H9 (cell line): ENCODE measurements at regions not wholly inside any gene's neighbourhood (a gene's known extent, or its start where the extent isn't known, plus 50 kb on each side); places are given as distances from the start of the nearest gene placed in this dataset.

ENCODE experiments used
- DNase-seq: peaks from one replicate; pipeline ENCODE4 v3.0.0-alpha.2; 2017
- H2AFZ ChIP-seq: one replicate; pipeline ENCODE4 v1.6.1; 2013; ENCODE audit warnings: mild to moderate bottlenecking, low read length, control low read depth, moderate library complexity
- H2AK5ac ChIP-seq: 2 replicates; pipeline ENCODE4 v1.6.1; 2013; ENCODE audit warnings: low read length, control low read depth, mixed read lengths; ENCODE audit not compliant: insufficient read length
- H2BK120ac ChIP-seq: one replicate; pipeline ENCODE4 v1.6.1; 2013; ENCODE audit warnings: low read depth, mild to moderate bottlenecking, low read length, control low read depth, inconsistent platforms; ENCODE audit not compliant: poor library complexity, severe bottlenecking
- H2BK12ac ChIP-seq: 2 replicates; pipeline ENCODE4 v1.6.1; 2013; ENCODE audit warnings: low read length, control low read depth, mixed read lengths, low read depth; ENCODE audit not compliant: insufficient read length
- H2BK15ac ChIP-seq: 2 replicates; pipeline ENCODE4 v1.6.1; 2013; ENCODE audit warnings: low read depth, low read length, control low read depth
- H2BK20ac ChIP-seq: one replicate; pipeline ENCODE4 v1.6.1; 2013; ENCODE audit warnings: low read depth, mild to moderate bottlenecking, low read length, control low read depth, inconsistent platforms; ENCODE audit not compliant: poor library complexity, severe bottlenecking
- H2BK5ac ChIP-seq: 2 replicates; pipeline ENCODE4 v1.6.1; 2013; ENCODE audit warnings: low read length, control low read depth, mixed read lengths; ENCODE audit not compliant: insufficient read length
- H3K14ac ChIP-seq: 2 replicates; pipeline ENCODE4 v1.6.1; 2013; ENCODE audit warnings: low read length, control low read depth; ENCODE audit not compliant: insufficient read depth
- H3K18ac ChIP-seq: 2 replicates; pipeline ENCODE4 v1.6.1; 2013; ENCODE audit warnings: low read depth, mild to moderate bottlenecking, mixed read lengths, low read length, control low read depth; ENCODE audit not compliant: insufficient read length
- H3K23ac ChIP-seq: 2 replicates; pipeline ENCODE4 v1.6.1; 2013; ENCODE audit warnings: low read length, control low read depth, mixed read lengths, low read depth; ENCODE audit not compliant: insufficient read length
- H3K23me2 ChIP-seq: 2 replicates; pipeline ENCODE4 v1.6.1; 2013; ENCODE audit warnings: low read depth, mild to moderate bottlenecking, mixed read lengths, low read length, control low read depth; ENCODE audit not compliant: insufficient read length, poor library complexity, severe bottlenecking
- H3K27ac ChIP-seq: 2 replicates; pipeline ENCODE4 v1.5.1; 2013; ENCODE audit warnings: low read length, control low read depth, mixed read lengths, low read depth; ENCODE audit not compliant: insufficient read length
- H3K27me3 ChIP-seq: 2 replicates; pipeline ENCODE4 v1.6.1; 2013; ENCODE audit warnings: low read length, control low read depth, inconsistent platforms; ENCODE audit not compliant: insufficient read depth
- H3K4ac ChIP-seq: 2 replicates; pipeline ENCODE4 v1.6.1; 2013; ENCODE audit warnings: low read depth, mild to moderate bottlenecking, control low read depth, inconsistent platforms, low read length, moderate library complexity
- H3K4me1 ChIP-seq: 2 replicates; pipeline ENCODE4 v1.6.1; 2013; ENCODE audit warnings: low read length, control low read depth, inconsistent platforms; ENCODE audit not compliant: insufficient read depth
- H3K4me2 ChIP-seq: 2 replicates; pipeline ENCODE4 v1.6.1; 2013; ENCODE audit warnings: low read length, control low read depth, mixed read lengths; ENCODE audit not compliant: insufficient read length, insufficient read depth
- H3K56ac ChIP-seq: 2 replicates; pipeline ENCODE4 v1.6.1; 2013; ENCODE audit warnings: low read depth, mild to moderate bottlenecking, mixed read lengths, low read length, control low read depth; ENCODE audit not compliant: insufficient read length
- H3K79me1 ChIP-seq: 2 replicates; pipeline ENCODE4 v1.6.1; 2013; ENCODE audit warnings: low read depth, mild to moderate bottlenecking, moderate library complexity, low read length, control low read depth, inconsistent platforms; ENCODE audit not compliant: insufficient read depth, poor library complexity, severe bottlenecking
- H3K79me2 ChIP-seq: 2 replicates; pipeline ENCODE4 v1.6.1; 2013; ENCODE audit warnings: low read length, control low read depth, inconsistent platforms; ENCODE audit not compliant: insufficient read depth
- H3K9ac ChIP-seq: 2 replicates; pipeline ENCODE4 v1.6.1; 2013; ENCODE audit warnings: low read length, control low read depth, mixed read lengths; ENCODE audit not compliant: insufficient read length; ENCODE audit errors: extremely low read depth
- H3K9me3 ChIP-seq: one replicate; pipeline ENCODE4 v1.6.1; 2013; ENCODE audit warnings: low read depth, low read length, inconsistent platforms; ENCODE audit not compliant: control insufficient read depth
- H3T11ph ChIP-seq: one replicate; pipeline ENCODE4 v1.6.1; 2013; ENCODE audit warnings: mild to moderate bottlenecking, low read length, control low read depth, inconsistent platforms
- H4K20me1 ChIP-seq: one replicate; pipeline ENCODE4 v1.6.1; 2013; ENCODE audit not compliant: control insufficient read depth, insufficient read length, insufficient read depth
- H4K5ac ChIP-seq: 2 replicates; pipeline ENCODE4 v1.6.1; 2013; ENCODE audit warnings: low read depth, mild to moderate bottlenecking, mixed read lengths, low read length, control low read depth; ENCODE audit not compliant: insufficient read length
- H4K8ac ChIP-seq: replicated peaks from 2 replicates; pipeline ENCODE4 v1.6.1; 2013; ENCODE audit warnings: low read length, control low read depth, mixed read lengths, low read depth; ENCODE audit not compliant: insufficient read length
- H4K91ac ChIP-seq: 2 replicates; pipeline ENCODE4 v1.6.1; 2013; ENCODE audit warnings: low read depth, mild to moderate bottlenecking, moderate library complexity, mixed read lengths, low read length, control low read depth; ENCODE audit not compliant: insufficient read length
- H3K27ac Mint-ChIP-seq, 3 experiments: 2 replicates in 2 of 3; 3 replicates in 1 of 3; pipeline ENCODE4 v1.8.0; 2020 to 2021; ENCODE audit warnings: mixed read lengths in 3 of 3, mild to moderate bottlenecking in 1 of 3, moderate library complexity in 1 of 3
- H3K27me3 Mint-ChIP-seq: 2 replicates; pipeline ENCODE4 v1.8.0; 2021; ENCODE audit warnings: low read depth, mild to moderate bottlenecking, moderate library complexity, mixed read lengths
- H3K36me3 Mint-ChIP-seq, 3 experiments: 2 replicates in 2 of 3; 3 replicates in 1 of 3; pipeline ENCODE4 v1.8.0; 2020 to 2021; ENCODE audit warnings: low read depth in 3 of 3, mixed read lengths in 3 of 3; ENCODE audit not compliant: insufficient read depth in 1 of 3
- H3K4me1 Mint-ChIP-seq, 2 experiments: 2 replicates each; pipeline ENCODE4 v1.8.0; 2020; ENCODE audit warnings: mixed read lengths in 2 of 2
- H3K4me3 Mint-ChIP-seq, 2 experiments: 2 replicates in 1 of 2; 3 replicates in 1 of 2; pipeline ENCODE4 v1.8.0; 2020 to 2021; ENCODE audit warnings: mild to moderate bottlenecking in 2 of 2, mixed read lengths in 2 of 2, moderate library complexity in 1 of 2
- H3K9me3 Mint-ChIP-seq, 2 experiments: 2 replicates in 1 of 2; 3 replicates in 1 of 2; pipeline ENCODE4 v1.8.0; 2020; ENCODE audit warnings: mild to moderate bottlenecking in 2 of 2, mixed read lengths in 2 of 2, moderate library complexity in 1 of 2
- WGBS: extraction: QIAGEN DNeasy Blood & Tissue Kit; methylation state at CpG from one replicate; pipeline ENCODE4 v1.1.7; 2013; ENCODE audit warnings: missing lambda C conversion rate, low lambda C conversion rate, mixed read lengths; ENCODE audit not compliant: insufficient read length; ENCODE audit errors: extremely low coverage; 5-methylcytosine and 5-hydroxymethylcytosine counted together
- TF ChIP-seq, protein P1 (sequence below): fragments of 200-600 bp; sonication (generic); conservative IDR thresholded peaks from 3 replicates; pipeline ENCODE4 v1.8.0; 2021; ENCODE audit warnings: antibody characterized with exemption, mild to moderate bottlenecking

DNA sequence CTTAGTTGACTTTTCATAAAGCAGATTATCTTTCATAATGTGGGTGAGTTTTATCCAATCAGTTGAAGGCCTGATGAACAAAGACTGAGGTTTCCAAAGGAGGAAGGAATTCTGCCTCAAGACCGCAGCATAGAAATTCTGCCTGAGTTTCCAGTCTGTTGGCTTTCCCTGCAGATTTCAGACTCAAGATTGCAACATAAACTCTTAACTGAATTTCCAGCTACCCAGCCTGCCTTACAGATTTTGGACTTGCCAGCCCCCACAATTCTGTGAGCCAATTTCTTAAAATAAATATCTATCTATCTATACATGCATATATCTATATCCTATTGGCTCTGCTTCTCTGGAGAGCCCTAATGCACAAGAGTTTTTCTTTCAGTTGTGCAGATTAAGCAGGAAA lies 57.3 kb upstream of the SMLR1 start:
- Histone ChIP-seq H3K27ac (no peak overlapping the region), H2BK5ac (no peak overlapping the region), H4K5ac (no peak overlapping the region), H3K18ac (no peak overlapping the region), H2BK15ac (no peak overlapping the region), H3K4me1 (no peaks in the 10 kb centered on the region; the same call in 1 of the 2 replicates), H2AK5ac (no peak overlapping the region), H3K23me2 (no peaks in the 10 kb centered on the region), H4K20me1 (no peaks in the 10 kb centered on the region), H3K4me2 (no peak overlapping the region), H4K8ac (no peak overlapping the region), H2BK120ac (no peak overlapping the region), H2AFZ (no peak overlapping the region), H3K23ac (no peak overlapping the region), H2BK20ac (no peak overlapping the region), H3T11ph (no peak overlapping the region), H3K9me3 (no peaks in the 10 kb centered on the region), H2BK12ac (no peak overlapping the region), H4K91ac (no peak overlapping the region), H3K14ac (no peak overlapping the region), H3K9ac (no peak overlapping the region), H3K27me3 (no peaks in the 10 kb centered on the region), H3K79me2 (no peaks in the 10 kb centered on the region), H3K4ac (no peak overlapping the region), H3K79me1 (no peaks in the 10 kb centered on the region), H3K56ac (no peak overlapping the region)
- TF ChIP-seq, protein P1, sequence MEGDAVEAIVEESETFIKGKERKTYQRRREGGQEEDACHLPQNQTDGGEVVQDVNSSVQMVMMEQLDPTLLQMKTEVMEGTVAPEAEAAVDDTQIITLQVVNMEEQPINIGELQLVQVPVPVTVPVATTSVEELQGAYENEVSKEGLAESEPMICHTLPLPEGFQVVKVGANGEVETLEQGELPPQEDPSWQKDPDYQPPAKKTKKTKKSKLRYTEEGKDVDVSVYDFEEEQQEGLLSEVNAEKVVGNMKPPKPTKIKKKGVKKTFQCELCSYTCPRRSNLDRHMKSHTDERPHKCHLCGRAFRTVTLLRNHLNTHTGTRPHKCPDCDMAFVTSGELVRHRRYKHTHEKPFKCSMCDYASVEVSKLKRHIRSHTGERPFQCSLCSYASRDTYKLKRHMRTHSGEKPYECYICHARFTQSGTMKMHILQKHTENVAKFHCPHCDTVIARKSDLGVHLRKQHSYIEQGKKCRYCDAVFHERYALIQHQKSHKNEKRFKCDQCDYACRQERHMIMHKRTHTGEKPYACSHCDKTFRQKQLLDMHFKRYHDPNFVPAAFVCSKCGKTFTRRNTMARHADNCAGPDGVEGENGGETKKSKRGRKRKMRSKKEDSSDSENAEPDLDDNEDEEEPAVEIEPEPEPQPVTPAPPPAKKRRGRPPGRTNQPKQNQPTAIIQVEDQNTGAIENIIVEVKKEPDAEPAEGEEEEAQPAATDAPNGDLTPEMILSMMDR: no peak
- H3K36me3 Mint-ChIP-seq: no peaks in the 10 kb centered on the region
- no peaks in the 10 kb centered on the region for H3K9me3 Mint-ChIP-seq
- no CpG with 5 or more reads among the region's 1 CpG for WGBS
- H3K4me3 Mint-ChIP-seq: no peak overlapping the region
- no peak overlapping the region for H3K27ac Mint-ChIP-seq
- no peaks in the 10 kb centered on the region for H3K27me3 Mint-ChIP-seq
- peaks cover 0 to 5% of the 10 kb centered on the region in 2 experiments; a peak in 1 of 4 replicates for H3K4me1 Mint-ChIP-seq
- DNase-seq: no peak
